ENCODE measurements at regions not wholly inside any gene's neighbourhood (a gene's known extent, or its start where the extent isn't known, plus 50 kb on each side); places are given as distances from the start of the nearest gene placed in this dataset.

DNA sequence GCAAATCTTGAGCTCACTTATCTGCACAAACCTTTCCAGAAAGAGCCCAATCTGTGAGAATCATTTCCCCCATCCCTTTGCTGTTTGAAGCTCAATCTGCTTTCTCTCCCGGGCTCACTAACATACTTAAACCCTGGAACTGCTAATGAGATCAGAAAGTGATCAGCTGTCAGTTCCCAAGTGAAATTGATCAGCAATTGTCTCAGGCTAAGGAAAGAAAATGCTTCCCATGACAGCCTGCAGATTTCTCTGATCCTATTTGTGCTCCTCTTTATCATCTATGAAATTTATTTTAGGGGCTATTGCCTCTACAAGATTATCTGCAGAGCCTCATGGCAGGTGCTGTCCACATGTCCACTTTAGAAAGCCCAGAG is 239.0 kb upstream of the CXCR4 start:
- Histone ChIP-seq H3K79me2 (ENCODE audit: insufficient read depth, low read length) (no peaks in the 10 kb centered on the region; the same call in 1 of the 2 replicates), H3K4me2 (ENCODE audit: insufficient read depth, insufficient read length, low read length) (no peak overlapping the region), H4K8ac (replicated peaks; ENCODE audit: insufficient read length, low read depth, low read length) (no peak overlapping the region), H3K79me1 (ENCODE audit: insufficient read depth, low read depth, low read length, poor library complexity, severe bottlenecking) (no peaks in the 10 kb centered on the region), H4K91ac (ENCODE audit: insufficient read length, low read depth, low read length) (no peak overlapping the region), H3K4me1 (ENCODE audit: insufficient read depth, low read length) (no peaks in the 10 kb centered on the region), H3K9ac (ENCODE audit: extremely low read depth, insufficient read length, low read length) (no peak overlapping the region), H3K9me3 (ENCODE audit: control insufficient read depth, low read depth, low read length) (no peaks in the 10 kb centered on the region), H2AFZ (ENCODE audit: low read length) (no peak overlapping the region), H2BK20ac (ENCODE audit: low read depth, low read length, poor library complexity, severe bottlenecking) (no peak overlapping the region), H3K23me2 (ENCODE audit: insufficient read length, low read depth, low read length, poor library complexity, severe bottlenecking) (no peaks in the 10 kb centered on the region), H3K27ac (ENCODE audit: insufficient read length, low read depth, low read length) (no peak overlapping the region), H3K56ac (ENCODE audit: insufficient read length, low read depth, low read length) (no peak overlapping the region), H2BK12ac (ENCODE audit: insufficient read length, low read depth, low read length) (no peak overlapping the region), H3T11ph (ENCODE audit: low read length) (no peak overlapping the region), H4K20me1 (ENCODE audit: control insufficient read depth, insufficient read depth, insufficient read length) (no peaks in the 10 kb centered on the region), H2BK5ac (ENCODE audit: insufficient read length, low read length) (no peak overlapping the region), H3K14ac (ENCODE audit: insufficient read depth, low read length) (no peak overlapping the region), H2BK120ac (ENCODE audit: low read depth, low read length, poor library complexity, severe bottlenecking) (no peak overlapping the region), H3K4ac (ENCODE audit: low read depth, low read length) (no peak overlapping the region), H4K5ac (ENCODE audit: insufficient read length, low read depth, low read length) (no peak overlapping the region), H3K23ac (ENCODE audit: insufficient read length, low read depth, low read length) (no peak overlapping the region), H2AK5ac (ENCODE audit: insufficient read length, low read length) (no peak overlapping the region), H3K27me3 (ENCODE audit: insufficient read depth, low read length) (no peaks in the 10 kb centered on the region), H2BK15ac (ENCODE audit: low read depth, low read length) (no peak overlapping the region), H3K18ac (ENCODE audit: insufficient read length, low read depth, low read length) (no peak overlapping the region)
- Mint-ChIP-seq H3K4me1 (no peaks in the 10 kb centered on the region), H3K27me3 (ENCODE audit: low read depth) (no peaks in the 10 kb centered on the region; the same call in 1 of the 2 replicates), H3K36me3 (ENCODE audit: insufficient read depth in 1 of 3, low read depth in 3 of 3) (no peaks in the 10 kb centered on the region), H3K4me3 (no peak overlapping the region), H3K27ac (no peak overlapping the region), H3K9me3 (no peaks in the 10 kb centered on the region; a peak in 1 of 5 replicates)
- no peak for DNase-seq
- no CpG with 5 or more reads among the region's 1 CpG for WGBS (ENCODE audit: extremely low coverage, insufficient read length, low lambda C conversion rate)
- TF ChIP-seq CTCF (conservative IDR thresholded peaks at IDR 0.05) = no peak
